ENCODE measurements at regions not wholly inside any gene's neighbourhood (a gene's known extent, or its start where the extent isn't known, plus 50 kb on each side); places are given as distances from the start of the nearest gene placed in this dataset.

DNA sequence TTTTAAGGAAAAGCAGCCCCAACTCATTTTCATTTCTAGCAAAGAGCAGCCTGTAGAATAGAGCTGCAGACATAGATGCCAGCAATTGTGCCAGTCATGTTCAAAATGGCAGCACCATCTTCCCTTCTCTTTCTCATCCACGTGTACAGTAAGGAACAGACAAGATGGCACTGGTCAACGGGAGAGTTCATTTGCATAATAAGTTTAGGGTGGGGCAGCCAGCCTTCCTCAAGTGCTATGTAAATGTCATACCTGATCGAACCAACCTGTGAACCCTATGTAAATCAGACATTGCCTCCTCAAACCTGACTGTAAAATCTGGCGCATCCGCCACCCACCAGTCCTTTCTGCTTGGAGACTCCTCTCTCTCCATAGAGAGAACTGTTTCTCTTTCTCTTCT, 150.0 kb upstream of the CDH13 start:
- BruUV-seq (replicated peaks): no TSS peak
- Histone ChIP-seq H3K27ac (ENCODE audit: extremely low read depth, low read depth, low read length) (no peak overlapping the region), H3K4me3 (no peak overlapping the region), H3K79me2 (ENCODE audit: control insufficient read depth, insufficient read depth, low read length) (no peaks in the 10 kb centered on the region), H3K27me3 (ENCODE audit: control insufficient read depth in 2 of 2, insufficient read depth in 2 of 2, low read length in 2 of 2) (no peaks in the 10 kb centered on the region), H3K36me3 (ENCODE audit: control insufficient read depth, insufficient read depth, low read length) (no peaks in the 10 kb centered on the region), H4K20me1 (replicated peaks; ENCODE audit: control insufficient read depth, insufficient read depth, low read length) (no peaks in the 10 kb centered on the region), H3K9me1 (ENCODE audit: control insufficient read depth, insufficient read depth, low read length) (no peaks in the 10 kb centered on the region), H2AFZ (ENCODE audit: low read depth, low read length) (no peak overlapping the region), H3K9me3 (replicated peaks; ENCODE audit: control insufficient read depth, insufficient read depth, low read depth, low read length) (no peaks in the 10 kb centered on the region), H3K4me2 (ENCODE audit: insufficient read depth, low read length) (no peak overlapping the region), H3K9ac (ENCODE audit: insufficient read depth in 1 of 2, low read depth in 2 of 2, low read length in 2 of 2) (no peak overlapping the region), H3K4me1 (replicated peaks in 1 of 2; ENCODE audit: control insufficient read depth in 2 of 2, insufficient read depth in 2 of 2, low read length in 2 of 2) (no peaks in the 10 kb centered on the region)
- FAIRE-seq (no peak), ATAC-seq (no peak), DNase-seq (ENCODE audit: extremely low read depth in 1 of 4, low spot score in 3 of 4) (no peak)
- intact Hi-C loops (cut with micrococcal nuclease): no loop called here
- ChIA-PET CTCF (ENCODE audit: low intra/inter-chr PET ratio) (no interaction called here), POLR2A (no interaction called here)
- no peak for TF ChIP-seq NR0B1 (IDR thresholded peaks at IDR 0.05; ENCODE audit: partially characterized antibody)
- TF ChIP-seq, protein P1, sequence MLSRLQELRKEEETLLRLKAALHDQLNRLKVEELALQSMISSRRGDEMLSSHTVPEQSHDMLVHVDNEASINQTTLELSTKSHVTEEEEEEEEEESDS (CRISPR knock-in tag; IDR thresholded peaks at IDR 0.05): no peak
- TF ChIP-seq CHCHD3 (CRISPR knock-in tag; IDR thresholded peaks at IDR 0.05): no peak
- TF ChIP-seq GATAD2B (IDR thresholded peaks at IDR 0.05; ENCODE audit: borderline replicate concordance): no peak
- no peak for TF ChIP-seq ETV1 (tag; conservative IDR thresholded peaks at IDR 0.05; ENCODE audit: low read depth)
- no peak for TF ChIP-seq MLLT1 (IDR thresholded peaks at IDR 0.05)
- TF ChIP-seq GTF2B (IDR thresholded peaks at IDR 0.05; ENCODE audit: extremely low read depth, insufficient read length): no peak
- TF ChIP-seq, protein P2, sequence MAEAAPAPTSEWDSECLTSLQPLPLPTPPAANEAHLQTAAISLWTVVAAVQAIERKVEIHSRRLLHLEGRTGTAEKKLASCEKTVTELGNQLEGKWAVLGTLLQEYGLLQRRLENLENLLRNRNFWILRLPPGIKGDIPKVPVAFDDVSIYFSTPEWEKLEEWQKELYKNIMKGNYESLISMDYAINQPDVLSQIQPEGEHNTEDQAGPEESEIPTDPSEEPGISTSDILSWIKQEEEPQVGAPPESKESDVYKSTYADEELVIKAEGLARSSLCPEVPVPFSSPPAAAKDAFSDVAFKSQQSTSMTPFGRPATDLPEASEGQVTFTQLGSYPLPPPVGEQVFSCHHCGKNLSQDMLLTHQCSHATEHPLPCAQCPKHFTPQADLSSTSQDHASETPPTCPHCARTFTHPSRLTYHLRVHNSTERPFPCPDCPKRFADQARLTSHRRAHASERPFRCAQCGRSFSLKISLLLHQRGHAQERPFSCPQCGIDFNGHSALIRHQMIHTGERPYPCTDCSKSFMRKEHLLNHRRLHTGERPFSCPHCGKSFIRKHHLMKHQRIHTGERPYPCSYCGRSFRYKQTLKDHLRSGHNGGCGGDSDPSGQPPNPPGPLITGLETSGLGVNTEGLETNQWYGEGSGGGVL (CRISPR knock-in tag; IDR thresholded peaks at IDR 0.05): no peak
- TF ChIP-seq ZNF24 (IDR thresholded peaks at IDR 0.05): no peak
- TF ChIP-seq NR2F6 (CRISPR knock-in tag; IDR thresholded peaks at IDR 0.05): no peak
- TF ChIP-seq FOS (IDR thresholded peaks at IDR 0.05; ENCODE audit: extremely low read depth, insufficient read length): no peak
- TF ChIP-seq ZNF354B (CRISPR knock-in tag; IDR thresholded peaks at IDR 0.05): no peak
- TF ChIP-seq ZNF282 (CRISPR knock-in tag; IDR thresholded peaks at IDR 0.05): no peak
- no peak for TF ChIP-seq POU5F1 (IDR thresholded peaks at IDR 0.05; ENCODE audit: borderline replicate concordance, low read depth, low read length, partially characterized antibody)
- in situ Hi-C loops (cut with MboI): no loop called here
- 0% methylated on average over 5 of the region's 5 CpGs for WGBS (ENCODE audit: insufficient coverage, low coverage, missing lambda C conversion rate)

All from K562 (cell line).